ENCODE measurements at regions not wholly inside any gene's neighbourhood (a gene's known extent, or its start where the extent isn't known, plus 50 kb on each side); places are given as distances from the start of the nearest gene placed in this dataset.

GRCh38 chr9:28293369-28294090 is 720.2 kb upstream of the C9orf72 start:
- no peak overlapping the region for H3K4me3 ChIP-seq
- H3K36me3 ChIP-seq, result no peaks in the 10 kb centered on the region
- DNase-seq, result no peak
- ATAC-seq, result no peak
- TF ChIP-seq POLR2A (IDR thresholded peaks at IDR 0.05), result no peak
- TF ChIP-seq, protein P1, sequence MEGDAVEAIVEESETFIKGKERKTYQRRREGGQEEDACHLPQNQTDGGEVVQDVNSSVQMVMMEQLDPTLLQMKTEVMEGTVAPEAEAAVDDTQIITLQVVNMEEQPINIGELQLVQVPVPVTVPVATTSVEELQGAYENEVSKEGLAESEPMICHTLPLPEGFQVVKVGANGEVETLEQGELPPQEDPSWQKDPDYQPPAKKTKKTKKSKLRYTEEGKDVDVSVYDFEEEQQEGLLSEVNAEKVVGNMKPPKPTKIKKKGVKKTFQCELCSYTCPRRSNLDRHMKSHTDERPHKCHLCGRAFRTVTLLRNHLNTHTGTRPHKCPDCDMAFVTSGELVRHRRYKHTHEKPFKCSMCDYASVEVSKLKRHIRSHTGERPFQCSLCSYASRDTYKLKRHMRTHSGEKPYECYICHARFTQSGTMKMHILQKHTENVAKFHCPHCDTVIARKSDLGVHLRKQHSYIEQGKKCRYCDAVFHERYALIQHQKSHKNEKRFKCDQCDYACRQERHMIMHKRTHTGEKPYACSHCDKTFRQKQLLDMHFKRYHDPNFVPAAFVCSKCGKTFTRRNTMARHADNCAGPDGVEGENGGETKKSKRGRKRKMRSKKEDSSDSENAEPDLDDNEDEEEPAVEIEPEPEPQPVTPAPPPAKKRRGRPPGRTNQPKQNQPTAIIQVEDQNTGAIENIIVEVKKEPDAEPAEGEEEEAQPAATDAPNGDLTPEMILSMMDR (IDR thresholded peaks at IDR 0.05), result no peak
- H3K9me3 ChIP-seq, result no peaks in the 10 kb centered on the region
- no peaks in the 10 kb centered on the region for H3K4me1 ChIP-seq
- no peak overlapping the region for H3K27ac ChIP-seq
- intact Hi-C loops (cut with DNase I), result no loop called here
- whole genome bisulfite sequencing (ENCODE audit: insufficient coverage, low coverage, low lambda C conversion rate, missing lambda C conversion rate), result 45% methylated on average over 3 of the region's 3 CpGs
- H3K27me3 ChIP-seq, result no peaks in the 10 kb centered on the region

DNA sequence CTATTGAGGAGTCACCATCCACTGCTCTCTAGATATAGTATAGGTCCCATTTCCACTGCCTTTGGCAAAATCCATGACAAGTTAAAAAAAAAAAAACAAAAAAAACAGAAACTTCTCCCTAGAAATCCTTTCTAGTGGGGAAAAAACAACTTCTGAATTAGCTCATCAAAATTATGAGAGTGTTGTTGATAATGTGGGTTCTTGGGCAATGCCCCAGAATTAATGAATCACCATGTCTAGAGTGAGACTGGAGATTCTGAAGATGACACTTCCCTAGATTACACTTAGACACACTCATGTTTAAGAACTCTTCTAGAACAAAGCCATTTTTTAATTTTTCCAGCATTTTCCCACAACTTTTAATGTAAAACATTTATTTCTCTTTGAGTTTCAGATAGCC is 728.0 kb upstream of the C9orf72 start:
- no peaks in the 10 kb centered on the region for H3K4me1 ChIP-seq
- intact Hi-C loops (cut with DNase I), result no loop called here
- H3K4me3 ChIP-seq, result no peak overlapping the region
- ATAC-seq (no peak), DNase-seq (no peak)
- no peak overlapping the region for H3K27ac ChIP-seq
- TF ChIP-seq, protein P1 (IDR thresholded peaks at IDR 0.05), result no peak
- no peak for TF ChIP-seq POLR2A (IDR thresholded peaks at IDR 0.05)
- no peaks in the 10 kb centered on the region for H3K36me3 ChIP-seq
- H3K9me3 ChIP-seq, result no peaks in the 10 kb centered on the region
- H3K27me3 ChIP-seq, result no peaks in the 10 kb centered on the region

- DNase-seq, result no peak
These were observed 744.5 kb upstream of the C9orf72 start for GRCh38 chr9:28317745-28318144.

DNA sequence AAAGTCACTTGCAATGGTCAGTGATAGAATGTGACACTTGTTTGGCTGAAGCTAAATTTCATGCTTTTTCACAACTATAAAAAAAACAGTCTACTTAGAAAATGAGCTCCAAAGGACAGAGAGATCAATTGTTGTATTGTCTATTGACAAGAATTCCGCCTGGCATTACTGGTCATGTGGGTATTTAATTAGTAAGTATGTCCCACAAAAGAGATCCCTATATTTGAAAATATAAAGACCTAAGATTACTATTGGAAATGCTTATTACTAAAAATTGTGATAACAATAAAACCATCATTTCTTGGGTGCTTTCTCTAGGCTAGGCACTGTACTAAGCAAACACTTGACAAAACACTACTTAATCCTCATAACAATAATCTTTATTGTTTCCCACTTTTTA is 745.2 kb upstream of the C9orf72 start:
- DNase-seq (no peak), ATAC-seq (no peak)
- Histone ChIP-seq H3K27ac (no peak overlapping the region), H3K4me1 (no peaks in the 10 kb centered on the region), H3K9me3 (no peaks in the 10 kb centered on the region), H3K4me3 (no peak overlapping the region), H3K27me3 (no peaks in the 10 kb centered on the region), H3K36me3 (no peaks in the 10 kb centered on the region)
- WGBS (ENCODE audit: insufficient coverage, low coverage, low lambda C conversion rate, missing lambda C conversion rate), result 45% methylated on average over 1 of the region's 1 CpG
- TF ChIP-seq, protein P1 (IDR thresholded peaks at IDR 0.05), result no peak
- no peak for TF ChIP-seq POLR2A (IDR thresholded peaks at IDR 0.05)
- intact Hi-C loops (cut with DNase I), result no loop called here

More at GRCh38 chr9:28317745-28318144, 744.5 kb upstream of the C9orf72 start:
- Histone ChIP-seq H3K36me3 (no peaks in the 10 kb centered on the region), H3K9me3 (no peaks in the 10 kb centered on the region), H3K4me3 (no peak overlapping the region), H3K4me1 (no peaks in the 10 kb centered on the region), H3K27me3 (no peaks in the 10 kb centered on the region), H3K27ac (no peak overlapping the region)
- TF ChIP-seq, protein P1 (IDR thresholded peaks at IDR 0.05), result no peak
- no peak for TF ChIP-seq POLR2A (IDR thresholded peaks at IDR 0.05)
- intact Hi-C loops (cut with DNase I), result no loop called here
- 7% methylated on average over 1 of the region's 1 CpG for WGBS (ENCODE audit: insufficient coverage, low coverage, low lambda C conversion rate, missing lambda C conversion rate)
- no peak for ATAC-seq

- no peak for DNase-seq
- no peak for ATAC-seq
- WGBS (ENCODE audit: insufficient coverage, low coverage, low lambda C conversion rate, missing lambda C conversion rate), result 27% methylated on average over 2 of the region's 2 CpGs
- Histone ChIP-seq H3K4me3 (no peak overlapping the region), H3K9me3 (no peaks in the 10 kb centered on the region), H3K36me3 (no peaks in the 10 kb centered on the region), H3K27me3 (no peaks in the 10 kb centered on the region), H3K4me1 (no peaks in the 10 kb centered on the region), H3K27ac (no peak overlapping the region)
- intact Hi-C loops (cut with DNase I), result no loop called here
- TF ChIP-seq POLR2A (IDR thresholded peaks at IDR 0.05), result no peak
- TF ChIP-seq, protein P1 (IDR thresholded peaks at IDR 0.05), result no peak
These were observed 746.7 kb upstream of the C9orf72 start for GRCh38 chr9:28319981-28320380.

Measured in right lobe of liver (tissue), 6 donors.